HepG2 (cell line): ENCODE measurements at regions not wholly inside any gene's neighbourhood (a gene's known extent, or its start where the extent isn't known, plus 50 kb on each side); places are given as distances from the start of the nearest gene placed in this dataset.

Source experiments
- CBX5 ChIP-seq: sonication (generic); formaldehyde crosslinking; IDR thresholded peaks from 2 replicates; pipeline ENCODE4 v1.4.0; 2020; ENCODE audit warnings: missing genetic modification reagents, borderline replicate concordance
- ETV6 ChIP-seq: sonication (generic); formaldehyde crosslinking; conservative IDR thresholded peaks from 2 replicates; pipeline ENCODE4 v1.4.0; 2020; ENCODE audit warnings: missing genetic modification reagents
- YY1 ChIP-seq: IDR thresholded peaks from 2 replicates; pipeline ENCODE4 v1.6.1; 2011; ENCODE audit warnings: low read length, low read depth, moderate library complexity, mild to moderate bottlenecking; ENCODE audit not compliant: insufficient read depth, insufficient replicate concordance
- ZNF10 ChIP-seq: sonication (generic); formaldehyde crosslinking; IDR thresholded peaks from 2 replicates; pipeline ENCODE4 v1.4.0; 2020; ENCODE audit warnings: mild to moderate bottlenecking, low read depth, missing genetic modification reagents, borderline replicate concordance
- TF ChIP-seq, protein P1 (sequence below): sonication (generic); formaldehyde crosslinking; IDR thresholded peaks from 2 replicates; pipeline ENCODE4 v1.4.0; 2020; ENCODE audit warnings: missing genetic modification reagents, borderline replicate concordance
- TF ChIP-seq, protein P2 (sequence below): IDR thresholded peaks from 2 replicates; pipeline ENCODE4 v1.6.1; 2018; ENCODE audit warnings: missing genetic modification reagents
- TF ChIP-seq, protein P3 (sequence below): sonication (generic); formaldehyde crosslinking; IDR thresholded peaks from 2 replicates; pipeline ENCODE4 v1.9.0; 2021; ENCODE audit warnings: missing genetic modification reagents, borderline replicate concordance

DNA sequence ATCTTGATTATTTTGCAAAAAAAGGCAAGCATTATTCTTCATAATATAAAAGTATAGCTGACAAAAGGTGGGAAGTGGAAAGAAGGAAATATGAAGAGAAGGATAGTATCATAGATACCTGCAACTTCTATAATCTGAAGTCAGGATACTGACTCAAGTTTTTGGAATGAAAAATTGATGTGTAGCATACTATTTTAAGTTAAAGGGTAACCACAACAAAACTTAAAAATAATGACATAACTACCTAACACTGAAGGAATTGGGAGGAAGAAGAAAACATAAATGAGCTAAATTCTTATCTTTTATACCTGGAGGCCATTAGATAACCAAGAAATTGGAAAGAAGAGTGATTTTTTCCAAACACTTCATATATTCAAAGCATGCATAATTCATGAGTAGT lies 51.8 kb upstream of the TLE1 start:
- TF ChIP-seq, protein P1, sequence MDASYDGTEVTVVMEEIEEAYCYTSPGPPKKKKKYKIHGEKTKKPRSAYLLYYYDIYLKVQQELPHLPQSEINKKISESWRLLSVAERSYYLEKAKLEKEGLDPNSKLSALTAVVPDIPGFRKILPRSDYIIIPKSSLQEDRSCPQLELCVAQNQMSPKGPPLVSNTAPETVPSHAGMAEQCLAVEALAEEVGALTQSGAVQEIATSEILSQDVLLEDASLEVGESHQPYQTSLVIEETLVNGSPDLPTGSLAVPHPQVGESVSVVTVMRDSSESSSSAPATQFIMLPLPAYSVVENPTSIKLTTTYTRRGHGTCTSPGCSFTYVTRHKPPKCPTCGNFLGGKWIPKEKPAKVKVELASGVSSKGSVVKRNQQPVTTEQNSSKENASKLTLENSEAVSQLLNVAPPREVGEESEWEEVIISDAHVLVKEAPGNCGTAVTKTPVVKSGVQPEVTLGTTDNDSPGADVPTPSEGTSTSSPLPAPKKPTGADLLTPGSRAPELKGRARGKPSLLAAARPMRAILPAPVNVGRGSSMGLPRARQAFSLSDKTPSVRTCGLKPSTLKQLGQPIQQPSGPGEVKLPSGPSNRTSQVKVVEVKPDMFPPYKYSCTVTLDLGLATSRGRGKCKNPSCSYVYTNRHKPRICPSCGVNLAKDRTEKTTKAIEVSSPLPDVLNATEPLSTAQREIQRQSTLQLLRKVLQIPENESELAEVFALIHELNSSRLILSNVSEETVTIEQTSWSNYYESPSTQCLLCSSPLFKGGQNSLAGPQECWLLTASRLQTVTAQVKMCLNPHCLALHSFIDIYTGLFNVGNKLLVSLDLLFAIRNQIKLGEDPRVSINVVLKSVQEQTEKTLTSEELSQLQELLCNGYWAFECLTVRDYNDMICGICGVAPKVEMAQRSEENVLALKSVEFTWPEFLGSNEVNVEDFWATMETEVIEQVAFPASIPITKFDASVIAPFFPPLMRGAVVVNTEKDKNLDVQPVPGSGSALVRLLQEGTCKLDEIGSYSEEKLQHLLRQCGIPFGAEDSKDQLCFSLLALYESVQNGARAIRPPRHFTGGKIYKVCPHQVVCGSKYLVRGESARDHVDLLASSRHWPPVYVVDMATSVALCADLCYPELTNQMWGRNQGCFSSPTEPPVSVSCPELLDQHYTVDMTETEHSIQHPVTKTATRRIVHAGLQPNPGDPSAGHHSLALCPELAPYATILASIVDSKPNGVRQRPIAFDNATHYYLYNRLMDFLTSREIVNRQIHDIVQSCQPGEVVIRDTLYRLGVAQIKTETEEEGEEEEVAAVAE (CRISPR knock-in tag): no peak
- TF ChIP-seq, protein P2, sequence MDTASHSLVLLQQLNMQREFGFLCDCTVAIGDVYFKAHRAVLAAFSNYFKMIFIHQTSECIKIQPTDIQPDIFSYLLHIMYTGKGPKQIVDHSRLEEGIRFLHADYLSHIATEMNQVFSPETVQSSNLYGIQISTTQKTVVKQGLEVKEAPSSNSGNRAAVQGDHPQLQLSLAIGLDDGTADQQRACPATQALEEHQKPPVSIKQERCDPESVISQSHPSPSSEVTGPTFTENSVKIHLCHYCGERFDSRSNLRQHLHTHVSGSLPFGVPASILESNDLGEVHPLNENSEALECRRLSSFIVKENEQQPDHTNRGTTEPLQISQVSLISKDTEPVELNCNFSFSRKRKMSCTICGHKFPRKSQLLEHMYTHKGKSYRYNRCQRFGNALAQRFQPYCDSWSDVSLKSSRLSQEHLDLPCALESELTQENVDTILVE (CRISPR knock-in tag): no peak
- TF ChIP-seq, protein P3, sequence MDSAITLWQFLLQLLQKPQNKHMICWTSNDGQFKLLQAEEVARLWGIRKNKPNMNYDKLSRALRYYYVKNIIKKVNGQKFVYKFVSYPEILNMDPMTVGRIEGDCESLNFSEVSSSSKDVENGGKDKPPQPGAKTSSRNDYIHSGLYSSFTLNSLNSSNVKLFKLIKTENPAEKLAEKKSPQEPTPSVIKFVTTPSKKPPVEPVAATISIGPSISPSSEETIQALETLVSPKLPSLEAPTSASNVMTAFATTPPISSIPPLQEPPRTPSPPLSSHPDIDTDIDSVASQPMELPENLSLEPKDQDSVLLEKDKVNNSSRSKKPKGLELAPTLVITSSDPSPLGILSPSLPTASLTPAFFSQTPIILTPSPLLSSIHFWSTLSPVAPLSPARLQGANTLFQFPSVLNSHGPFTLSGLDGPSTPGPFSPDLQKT: no peak
- TF ChIP-seq ZNF10 (CRISPR knock-in tag): no peak
- TF ChIP-seq YY1: no peak
- no peak for TF ChIP-seq ETV6 (CRISPR knock-in tag)
- no peak for TF ChIP-seq CBX5 (CRISPR knock-in tag)
